ENCODE measurements at regions not wholly inside any gene's neighbourhood (a gene's known extent, or its start where the extent isn't known, plus 50 kb on each side); places are given as distances from the start of the nearest gene placed in this dataset.

DNA sequence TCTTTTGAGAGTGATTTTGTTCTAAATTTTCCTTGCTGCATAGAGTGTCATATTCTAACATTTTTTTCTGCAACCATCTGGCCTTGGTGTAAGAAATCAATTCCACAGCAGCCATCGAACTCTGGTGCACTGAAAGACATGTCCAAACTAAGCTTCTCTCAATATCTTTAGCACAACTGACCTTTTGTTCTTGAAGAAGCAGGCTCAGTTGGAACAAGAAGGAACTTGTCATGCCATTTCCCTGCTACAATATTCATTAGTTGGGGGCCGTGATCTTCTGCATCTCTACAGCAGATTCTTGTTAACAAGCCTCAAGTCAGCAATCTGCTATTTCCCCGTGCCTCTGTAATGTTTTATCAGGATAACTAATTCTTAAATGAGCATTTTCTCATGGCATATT, 1305.6 kb downstream of the CDH11 start:
- TF ChIP-seq, protein P1, sequence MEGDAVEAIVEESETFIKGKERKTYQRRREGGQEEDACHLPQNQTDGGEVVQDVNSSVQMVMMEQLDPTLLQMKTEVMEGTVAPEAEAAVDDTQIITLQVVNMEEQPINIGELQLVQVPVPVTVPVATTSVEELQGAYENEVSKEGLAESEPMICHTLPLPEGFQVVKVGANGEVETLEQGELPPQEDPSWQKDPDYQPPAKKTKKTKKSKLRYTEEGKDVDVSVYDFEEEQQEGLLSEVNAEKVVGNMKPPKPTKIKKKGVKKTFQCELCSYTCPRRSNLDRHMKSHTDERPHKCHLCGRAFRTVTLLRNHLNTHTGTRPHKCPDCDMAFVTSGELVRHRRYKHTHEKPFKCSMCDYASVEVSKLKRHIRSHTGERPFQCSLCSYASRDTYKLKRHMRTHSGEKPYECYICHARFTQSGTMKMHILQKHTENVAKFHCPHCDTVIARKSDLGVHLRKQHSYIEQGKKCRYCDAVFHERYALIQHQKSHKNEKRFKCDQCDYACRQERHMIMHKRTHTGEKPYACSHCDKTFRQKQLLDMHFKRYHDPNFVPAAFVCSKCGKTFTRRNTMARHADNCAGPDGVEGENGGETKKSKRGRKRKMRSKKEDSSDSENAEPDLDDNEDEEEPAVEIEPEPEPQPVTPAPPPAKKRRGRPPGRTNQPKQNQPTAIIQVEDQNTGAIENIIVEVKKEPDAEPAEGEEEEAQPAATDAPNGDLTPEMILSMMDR (IDR thresholded peaks at IDR 0.05; ENCODE audit: insufficient read depth, low read length), result no peak
- TF ChIP-seq, protein P2, sequence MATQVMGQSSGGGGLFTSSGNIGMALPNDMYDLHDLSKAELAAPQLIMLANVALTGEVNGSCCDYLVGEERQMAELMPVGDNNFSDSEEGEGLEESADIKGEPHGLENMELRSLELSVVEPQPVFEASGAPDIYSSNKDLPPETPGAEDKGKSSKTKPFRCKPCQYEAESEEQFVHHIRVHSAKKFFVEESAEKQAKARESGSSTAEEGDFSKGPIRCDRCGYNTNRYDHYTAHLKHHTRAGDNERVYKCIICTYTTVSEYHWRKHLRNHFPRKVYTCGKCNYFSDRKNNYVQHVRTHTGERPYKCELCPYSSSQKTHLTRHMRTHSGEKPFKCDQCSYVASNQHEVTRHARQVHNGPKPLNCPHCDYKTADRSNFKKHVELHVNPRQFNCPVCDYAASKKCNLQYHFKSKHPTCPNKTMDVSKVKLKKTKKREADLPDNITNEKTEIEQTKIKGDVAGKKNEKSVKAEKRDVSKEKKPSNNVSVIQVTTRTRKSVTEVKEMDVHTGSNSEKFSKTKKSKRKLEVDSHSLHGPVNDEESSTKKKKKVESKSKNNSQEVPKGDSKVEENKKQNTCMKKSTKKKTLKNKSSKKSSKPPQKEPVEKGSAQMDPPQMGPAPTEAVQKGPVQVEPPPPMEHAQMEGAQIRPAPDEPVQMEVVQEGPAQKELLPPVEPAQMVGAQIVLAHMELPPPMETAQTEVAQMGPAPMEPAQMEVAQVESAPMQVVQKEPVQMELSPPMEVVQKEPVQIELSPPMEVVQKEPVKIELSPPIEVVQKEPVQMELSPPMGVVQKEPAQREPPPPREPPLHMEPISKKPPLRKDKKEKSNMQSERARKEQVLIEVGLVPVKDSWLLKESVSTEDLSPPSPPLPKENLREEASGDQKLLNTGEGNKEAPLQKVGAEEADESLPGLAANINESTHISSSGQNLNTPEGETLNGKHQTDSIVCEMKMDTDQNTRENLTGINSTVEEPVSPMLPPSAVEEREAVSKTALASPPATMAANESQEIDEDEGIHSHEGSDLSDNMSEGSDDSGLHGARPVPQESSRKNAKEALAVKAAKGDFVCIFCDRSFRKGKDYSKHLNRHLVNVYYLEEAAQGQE (IDR thresholded peaks at IDR 0.05; ENCODE audit: insufficient replicate concordance, low read depth), result no peak
- TF ChIP-seq GABPA (IDR thresholded peaks at IDR 0.05; ENCODE audit: low read depth) (no peak), SPI1 (IDR thresholded peaks at IDR 0.05; ENCODE audit: borderline replicate concordance, low read depth) (no peak), POLR2AphosphoS5 (IDR thresholded peaks at IDR 0.05; ENCODE audit: low read depth) (no peak)
- no peak for DNase-seq (ENCODE audit: low read depth in 1 of 2, low spot score in 1 of 2)
- H3K27ac ChIP-seq (replicated peaks), result no peak overlapping the region
- H3K27me3 ChIP-seq (ENCODE audit: insufficient read depth, poor library complexity, severe bottlenecking), result no peaks in the 10 kb centered on the region
- no peak overlapping the region for H3K4me3 ChIP-seq (replicated peaks; ENCODE audit: insufficient read depth, low read length)

DNA sequence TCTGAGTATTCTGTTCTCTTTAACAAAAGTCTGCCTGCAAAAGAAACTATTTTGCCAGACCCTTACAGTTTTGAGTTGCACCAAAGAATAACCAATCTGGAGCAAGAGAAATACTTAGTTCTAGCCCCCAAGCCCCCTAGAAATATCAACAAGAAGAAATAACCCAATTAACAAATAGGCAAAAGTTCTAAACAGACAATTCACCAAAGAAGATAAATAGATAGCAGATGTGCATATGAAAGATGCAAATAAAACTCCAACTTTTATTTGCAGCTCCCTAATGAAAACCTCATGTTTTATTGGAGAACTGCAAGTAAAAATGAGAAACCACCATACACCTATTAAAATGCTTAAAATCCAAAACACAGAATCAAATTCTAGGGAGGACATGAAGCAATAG, 1308.0 kb downstream of the CDH11 start:
- no peak overlapping the region for H3K4me3 ChIP-seq (replicated peaks; ENCODE audit: insufficient read depth, low read length)
- no peak overlapping the region for H3K27ac ChIP-seq (replicated peaks)
- no peak for DNase-seq (ENCODE audit: low read depth in 1 of 2, low spot score in 1 of 2)
- no peaks in the 10 kb centered on the region for H3K27me3 ChIP-seq (ENCODE audit: insufficient read depth, poor library complexity, severe bottlenecking)
- TF ChIP-seq SPI1 (IDR thresholded peaks at IDR 0.05; ENCODE audit: borderline replicate concordance, low read depth), result no peak
- TF ChIP-seq, protein P2 (IDR thresholded peaks at IDR 0.05; ENCODE audit: insufficient replicate concordance, low read depth), result no peak
- TF ChIP-seq POLR2AphosphoS5 (IDR thresholded peaks at IDR 0.05; ENCODE audit: low read depth), result no peak
- TF ChIP-seq, protein P1 (IDR thresholded peaks at IDR 0.05; ENCODE audit: insufficient read depth, low read length), result no peak
- TF ChIP-seq GABPA (IDR thresholded peaks at IDR 0.05; ENCODE audit: low read depth), result no peak

DNA sequence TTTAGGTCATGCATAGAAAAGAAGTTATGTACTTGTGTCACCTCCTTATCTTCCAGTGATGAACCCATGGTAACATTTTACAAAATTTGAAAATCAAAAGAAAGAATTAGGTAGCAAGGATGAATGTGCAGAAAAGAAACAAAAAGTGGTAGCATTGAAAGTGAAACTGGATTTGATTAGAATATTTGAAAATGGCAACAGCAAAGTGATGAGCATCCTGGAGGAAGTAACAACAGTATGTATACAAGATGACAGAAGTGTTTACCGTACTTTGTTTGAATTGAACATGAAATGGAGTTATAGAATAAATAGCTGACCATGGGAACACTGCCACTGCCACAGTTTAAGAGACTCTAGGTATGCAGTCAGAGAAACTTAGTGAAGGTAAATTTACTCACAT, 1313.1 kb downstream of the CDH11 start:
- Histone ChIP-seq H3K4me3 (replicated peaks; ENCODE audit: insufficient read depth, low read length) (no peak overlapping the region), H3K27me3 (ENCODE audit: insufficient read depth, poor library complexity, severe bottlenecking) (no peaks in the 10 kb centered on the region), H3K27ac (replicated peaks) (no peak overlapping the region)
- TF ChIP-seq, protein P1 (IDR thresholded peaks at IDR 0.05; ENCODE audit: insufficient read depth, low read length), result no peak
- TF ChIP-seq POLR2AphosphoS5 (IDR thresholded peaks at IDR 0.05; ENCODE audit: low read depth), result no peak
- TF ChIP-seq GABPA (IDR thresholded peaks at IDR 0.05; ENCODE audit: low read depth), result no peak
- DNase-seq (ENCODE audit: low read depth in 1 of 2, low spot score in 1 of 2), result no peak

DNA sequence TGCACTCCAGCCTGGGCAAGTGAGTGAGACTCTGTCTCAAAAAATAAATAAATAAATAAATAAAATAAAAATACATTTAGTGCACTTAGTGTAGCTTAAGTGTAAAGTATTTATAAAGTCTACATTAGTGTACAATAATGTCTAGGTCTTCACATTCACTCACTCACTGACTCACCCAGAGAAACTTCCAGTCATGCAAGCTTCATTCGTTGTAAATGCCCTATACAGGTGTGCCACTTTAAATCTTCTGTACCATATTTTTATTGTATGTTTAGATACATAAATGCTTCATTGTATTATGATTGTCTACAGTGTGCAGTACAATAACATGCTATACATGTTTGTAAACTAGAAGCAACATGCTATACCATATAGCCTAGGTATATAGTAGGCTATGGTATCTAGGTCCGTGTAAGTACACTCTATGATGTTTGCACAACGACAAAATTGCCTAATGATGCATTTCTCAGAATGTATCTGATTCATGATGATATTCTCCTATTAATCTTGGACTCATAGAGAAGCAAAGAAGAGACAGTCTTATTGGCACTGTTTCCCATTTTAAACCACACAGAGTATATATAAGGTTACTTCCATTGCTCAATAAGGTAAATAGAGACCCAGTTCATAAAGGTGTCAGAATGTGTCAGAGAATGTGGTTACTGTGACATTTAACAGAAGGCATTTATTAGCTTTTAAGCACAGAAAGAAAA, 1314.9 kb downstream of the CDH11 start:
- H3K4me3 ChIP-seq (replicated peaks; ENCODE audit: insufficient read depth, low read length), result no peak overlapping the region
- DNase-seq (ENCODE audit: low read depth in 1 of 2, low spot score in 1 of 2), result no peak
- H3K27me3 ChIP-seq (ENCODE audit: insufficient read depth, poor library complexity, severe bottlenecking), result no peaks in the 10 kb centered on the region
- TF ChIP-seq, protein P1 (IDR thresholded peaks at IDR 0.05; ENCODE audit: insufficient read depth, low read length), result no peak
- no peak overlapping the region for H3K27ac ChIP-seq (replicated peaks)

Measured in HL-60 (cell line).